ENCODE measurements at regions not wholly inside any gene's neighbourhood (a gene's known extent, or its start where the extent isn't known, plus 50 kb on each side); places are given as distances from the start of the nearest gene placed in this dataset.

- H3K79me2 ChIP-seq (ENCODE audit: insufficient read depth, low read length) = no peaks in the 10 kb centered on the region
- no peak overlapping the region for H3K27ac ChIP-seq (ENCODE audit: low read depth, low read length)
- H3K27me3 ChIP-seq (ENCODE audit: insufficient read depth, low read length) = no peaks in the 10 kb centered on the region
- TF ChIP-seq CTCF (IDR thresholded peaks at IDR 0.05; ENCODE audit: extremely low read depth, low read depth, low read length) = no peak
- no peaks in the 10 kb centered on the region for H3K4me1 ChIP-seq (ENCODE audit: insufficient read depth, low read length)
- H3K36me3 ChIP-seq (ENCODE audit: insufficient read depth, low read length) = no peaks in the 10 kb centered on the region
- H4K20me1 ChIP-seq (ENCODE audit: insufficient read depth, low read length) = no peaks in the 10 kb centered on the region
- no peak overlapping the region for H2AFZ ChIP-seq (ENCODE audit: low read length)
- no peak overlapping the region for H3K4me2 ChIP-seq (ENCODE audit: insufficient read depth, low read length)
- no peaks in the 10 kb centered on the region for H3K9me3 ChIP-seq (ENCODE audit: low read depth, low read length)
- DNase-seq (ENCODE audit: insufficient read length, low spot score, missing footprints) = no peak
- no peak overlapping the region for H3K4me3 ChIP-seq (ENCODE audit: insufficient read depth, low read length)
These were observed 311.9 kb upstream of the RAB6C start for GRCh38 chr2:129667577-129667976.

GRCh38 chr2:129672521-129672920, 306.9 kb upstream of the RAB6C start:
- no peak for DNase-seq (ENCODE audit: insufficient read length, low spot score, missing footprints)
- no peak overlapping the region for H3K4me3 ChIP-seq (ENCODE audit: insufficient read depth, low read length)
- no peaks in the 10 kb centered on the region for H3K27me3 ChIP-seq (ENCODE audit: insufficient read depth, low read length)
- no peaks in the 10 kb centered on the region for H3K4me1 ChIP-seq (ENCODE audit: insufficient read depth, low read length)
- H4K20me1 ChIP-seq (ENCODE audit: insufficient read depth, low read length) = no peaks in the 10 kb centered on the region
- H3K4me2 ChIP-seq (ENCODE audit: insufficient read depth, low read length) = no peak overlapping the region
- H3K9me3 ChIP-seq (ENCODE audit: low read depth, low read length) = no peaks in the 10 kb centered on the region
- no peak overlapping the region for H3K27ac ChIP-seq (ENCODE audit: low read depth, low read length)
- no peaks in the 10 kb centered on the region for H3K36me3 ChIP-seq (ENCODE audit: insufficient read depth, low read length)
- H3K79me2 ChIP-seq (ENCODE audit: insufficient read depth, low read length) = no peaks in the 10 kb centered on the region
- no peak for TF ChIP-seq CTCF (IDR thresholded peaks at IDR 0.05; ENCODE audit: extremely low read depth, low read depth, low read length)
- no peak overlapping the region for H2AFZ ChIP-seq (ENCODE audit: low read length)

GRCh38 chr2:129673234-129673633, 306.2 kb upstream of the RAB6C start:
- Histone ChIP-seq H3K4me1 (ENCODE audit: insufficient read depth, low read length) (no peaks in the 10 kb centered on the region), H4K20me1 (ENCODE audit: insufficient read depth, low read length) (no peaks in the 10 kb centered on the region), H3K36me3 (ENCODE audit: insufficient read depth, low read length) (no peaks in the 10 kb centered on the region), H3K79me2 (ENCODE audit: insufficient read depth, low read length) (no peaks in the 10 kb centered on the region), H3K27me3 (ENCODE audit: insufficient read depth, low read length) (no peaks in the 10 kb centered on the region), H3K4me2 (ENCODE audit: insufficient read depth, low read length) (no peak overlapping the region), H2AFZ (ENCODE audit: low read length) (no peak overlapping the region), H3K4me3 (ENCODE audit: insufficient read depth, low read length) (no peak overlapping the region), H3K9me3 (ENCODE audit: low read depth, low read length) (no peaks in the 10 kb centered on the region), H3K27ac (ENCODE audit: low read depth, low read length) (no peak overlapping the region)
- TF ChIP-seq CTCF (IDR thresholded peaks at IDR 0.05; ENCODE audit: extremely low read depth, low read depth, low read length) = no peak
- DNase-seq (ENCODE audit: insufficient read length, low spot score, missing footprints) = no peak

- no peaks in the 10 kb centered on the region for H3K79me2 ChIP-seq (ENCODE audit: insufficient read depth, low read length)
- DNase-seq (ENCODE audit: insufficient read length, low spot score, missing footprints) = no peak
- no peaks in the 10 kb centered on the region for H4K20me1 ChIP-seq (ENCODE audit: insufficient read depth, low read length)
- H3K9me3 ChIP-seq (ENCODE audit: low read depth, low read length) = no peaks in the 10 kb centered on the region
- H3K4me3 ChIP-seq (ENCODE audit: insufficient read depth, low read length) = no peak overlapping the region
- TF ChIP-seq CTCF (IDR thresholded peaks at IDR 0.05; ENCODE audit: extremely low read depth, low read depth, low read length) = no peak
- H3K36me3 ChIP-seq (ENCODE audit: insufficient read depth, low read length) = no peaks in the 10 kb centered on the region
- H2AFZ ChIP-seq (ENCODE audit: low read length) = no peak overlapping the region
- no peak overlapping the region for H3K27ac ChIP-seq (ENCODE audit: low read depth, low read length)
- no peaks in the 10 kb centered on the region for H3K27me3 ChIP-seq (ENCODE audit: insufficient read depth, low read length)
- H3K4me2 ChIP-seq (ENCODE audit: insufficient read depth, low read length) = no peak overlapping the region
- H3K4me1 ChIP-seq (ENCODE audit: insufficient read depth, low read length) = no peaks in the 10 kb centered on the region
These were observed 305.4 kb upstream of the RAB6C start for GRCh38 chr2:129673847-129674711.
